GM19025 (cell line): ENCODE measurements at regions not wholly inside any gene's neighbourhood (a gene's known extent, or its start where the extent isn't known, plus 50 kb on each side); places are given as distances from the start of the nearest gene placed in this dataset.
"Not testable (repeated sequence)": the region's sequence is repeated elsewhere in the genome, so short reads cannot be mapped to it uniquely, and the experiment has no call there.

ENCODE experiments used
- ATAC-seq: cut with Tn5 transposase; IDR thresholded peaks from one replicate; pipeline ENCODE4 v1.9.1; 2021; ENCODE audit warnings: mild to moderate bottlenecking, low read depth, moderate library complexity; ENCODE audit not compliant: unreplicated experiment

DNA sequence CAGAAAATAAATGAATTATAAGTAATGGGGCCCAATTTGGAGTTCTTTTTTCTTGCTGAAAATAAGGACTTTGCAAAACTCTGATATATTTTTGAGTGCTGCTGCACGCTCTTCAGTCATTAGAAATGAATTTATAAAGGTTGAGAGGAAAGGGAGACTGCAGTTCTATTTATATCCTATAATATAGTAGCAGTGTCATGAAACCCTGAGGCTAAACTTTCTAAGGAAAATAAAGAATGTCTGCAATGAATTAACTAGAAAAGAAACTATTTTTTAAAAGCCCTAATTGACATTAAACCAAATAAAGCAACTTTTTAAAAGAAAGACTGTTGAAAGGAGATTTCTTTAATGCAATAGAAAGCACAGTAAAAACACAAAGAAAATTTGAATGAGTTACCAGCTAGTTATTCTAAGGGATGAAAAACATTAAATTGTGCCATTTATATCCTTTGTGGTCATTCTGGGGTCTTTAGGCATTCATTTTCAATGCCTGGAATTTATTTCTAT lies 1072.8 kb upstream of the TMEFF2 start:
- ATAC-seq = no peak

DNA sequence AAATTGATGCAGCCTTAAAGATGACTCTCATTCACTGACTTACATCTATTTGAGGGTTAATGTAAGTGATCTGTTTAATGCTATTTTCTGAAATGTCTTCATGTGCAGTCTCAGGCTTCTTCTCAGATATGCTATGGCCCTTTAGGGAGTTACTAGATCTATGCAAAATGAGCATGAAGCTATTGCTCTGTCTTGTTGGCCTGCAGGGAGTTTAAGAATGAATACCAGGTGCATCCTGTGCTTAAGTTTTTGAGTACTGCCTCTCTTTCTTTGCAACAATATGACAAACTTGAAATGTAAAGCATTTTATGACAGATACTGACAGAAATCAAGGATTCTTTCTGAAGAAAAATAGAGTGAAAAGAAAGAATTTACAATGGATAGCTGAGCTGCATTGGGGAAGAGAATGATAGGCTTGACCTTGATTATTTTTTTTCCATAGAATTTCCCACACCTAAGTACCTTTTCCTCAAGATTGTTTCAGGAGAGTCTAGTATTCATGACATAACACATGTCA lies 1058.3 kb upstream of the TMEFF2 start:
- ATAC-seq = no peak

GRCh38 chr2:193251909-193252308 lies 1057.2 kb upstream of the TMEFF2 start:
- ATAC-seq = no peak

GRCh38 chr2:193250389-193250788 lies 1055.7 kb upstream of the TMEFF2 start:
- ATAC-seq = no peak

GRCh38 chr2:193240752-193241151 lies 1046.0 kb upstream of the TMEFF2 start:
- ATAC-seq = no peak

- no peak for ATAC-seq
Measured at GRCh38 chr2:193231634-193232033, 1036.9 kb upstream of the TMEFF2 start.

DNA sequence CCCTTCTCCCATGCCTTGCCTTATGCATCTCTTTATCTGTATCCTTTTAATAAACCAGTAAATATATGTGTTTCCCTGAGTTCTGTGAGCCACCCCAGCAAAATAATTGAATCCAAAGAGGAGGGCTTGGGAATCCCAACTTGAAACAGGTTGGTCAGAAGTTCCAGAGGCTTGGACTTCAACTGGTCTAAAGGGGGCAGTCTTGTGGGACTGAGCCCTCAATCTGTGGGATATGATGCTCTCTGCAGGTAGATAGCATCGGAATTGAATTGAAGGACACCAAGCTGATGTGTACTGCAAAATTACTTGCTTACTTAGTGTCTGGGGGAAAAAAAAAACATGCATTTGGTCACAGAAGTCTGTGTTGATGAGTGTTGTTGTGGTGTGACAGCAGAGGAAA lies 1033.5 kb upstream of the TMEFF2 start:
- no peak for ATAC-seq

DNA sequence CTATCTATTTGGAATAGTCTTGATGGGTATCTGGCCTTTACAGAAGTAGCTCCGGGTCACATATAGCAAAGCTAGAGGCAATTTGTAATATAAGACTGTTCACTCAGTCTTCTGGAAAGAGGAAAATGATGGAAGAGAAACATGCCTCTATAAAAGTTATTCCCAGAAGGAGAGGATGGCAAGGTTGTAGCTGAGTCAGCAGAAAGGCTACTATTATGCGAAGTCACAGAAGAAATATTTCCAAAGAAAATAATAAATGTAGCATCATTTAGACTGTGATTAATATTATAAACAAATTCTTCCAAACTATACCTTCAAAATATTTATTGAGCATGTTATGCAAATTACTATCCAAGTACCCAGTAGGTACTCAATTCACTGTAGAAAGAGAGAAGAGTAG lies 1027.7 kb upstream of the TMEFF2 start:
- no peak for ATAC-seq

GRCh38 chr2:193219413-193219812 lies 1024.7 kb upstream of the TMEFF2 start:
- ATAC-seq = no peak

DNA sequence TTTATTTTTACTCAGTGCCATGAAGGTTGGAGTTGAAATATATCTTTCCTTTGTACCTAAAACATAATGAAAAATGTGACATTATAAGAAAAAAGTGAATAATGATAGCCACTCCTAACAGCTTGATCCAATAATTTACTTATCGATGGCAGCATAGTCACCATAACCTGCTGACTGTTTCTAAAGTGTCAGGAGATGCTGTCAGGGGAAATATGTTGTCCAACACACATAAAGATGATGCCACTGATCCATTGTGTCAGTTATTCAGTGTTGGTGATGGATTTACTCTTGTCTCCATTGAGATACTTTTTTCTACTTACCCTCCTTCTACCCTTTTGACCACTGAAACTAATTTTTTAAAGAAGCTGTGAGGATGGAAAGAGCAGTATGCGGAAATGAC lies 1006.9 kb upstream of the TMEFF2 start:
- no peak for ATAC-seq

DNA sequence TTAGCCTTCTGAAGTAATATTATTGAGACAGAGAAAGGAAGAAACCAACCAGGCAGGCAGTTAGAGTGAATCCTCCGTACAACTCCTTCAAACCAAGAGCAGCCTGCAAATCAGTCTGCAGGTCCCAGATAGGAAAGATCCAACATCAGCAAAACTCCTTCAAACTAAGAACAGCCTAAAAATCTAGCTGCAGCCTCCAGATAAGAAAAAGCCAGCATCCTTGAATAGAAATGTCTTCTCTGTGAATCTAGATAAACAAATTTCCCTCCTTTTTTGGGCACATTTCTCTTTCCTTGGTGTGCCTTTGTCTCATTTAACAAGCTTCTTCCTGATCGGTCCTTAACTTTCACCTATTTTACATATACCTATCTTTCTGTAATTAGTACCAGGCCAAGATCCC lies 1004.6 kb upstream of the TMEFF2 start:
- no peak for ATAC-seq

DNA sequence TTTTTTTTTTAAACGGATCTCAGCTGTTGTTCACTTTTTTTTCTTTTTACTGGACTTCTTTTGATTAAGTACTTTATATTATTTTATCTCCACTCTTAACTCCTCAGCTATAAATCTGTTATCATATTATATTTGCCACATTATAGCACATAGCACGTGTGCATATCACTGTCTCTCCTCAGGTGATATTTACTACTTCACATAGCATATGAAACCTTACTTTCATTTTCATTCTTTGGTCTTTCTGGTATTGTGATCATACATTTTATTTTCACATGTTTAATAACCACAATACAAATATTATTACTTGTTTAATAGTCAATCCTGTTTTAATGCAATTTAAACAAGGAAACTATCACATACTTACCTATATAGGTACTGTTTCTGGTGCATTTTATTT lies 993.1 kb upstream of the TMEFF2 start:
- no peak for ATAC-seq

- not testable (repeated sequence) for ATAC-seq
Measured at GRCh38 chr2:193170981-193171380, 976.2 kb upstream of the TMEFF2 start.

DNA sequence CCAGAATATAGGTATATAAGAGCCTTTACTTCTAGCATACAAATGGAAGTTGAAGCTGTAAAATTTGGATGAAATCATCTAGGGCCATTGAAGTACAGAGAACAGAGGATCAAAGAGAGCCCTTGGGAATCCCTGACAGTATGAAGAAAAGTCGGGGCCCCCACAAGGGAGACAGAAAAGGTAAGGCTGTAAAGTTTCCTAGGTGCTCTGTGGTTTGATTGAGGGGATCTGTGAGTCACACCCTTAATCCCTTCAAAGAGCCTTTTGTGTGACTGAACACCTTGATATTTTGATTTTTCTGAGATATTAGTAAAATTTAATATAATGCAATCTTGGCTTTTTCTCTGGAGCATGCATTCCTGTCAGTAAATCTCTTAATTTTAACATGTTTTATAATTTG lies 961.7 kb upstream of the TMEFF2 start:
- ATAC-seq = no peak

- no peak for ATAC-seq
Measured at GRCh38 chr2:193154076-193154475, 959.3 kb upstream of the TMEFF2 start.

GRCh38 chr2:193153576-193153975 lies 958.8 kb upstream of the TMEFF2 start:
- ATAC-seq = no peak

GRCh38 chr2:193142467-193142866 lies 947.7 kb upstream of the TMEFF2 start:
- ATAC-seq = not testable (repeated sequence)

DNA sequence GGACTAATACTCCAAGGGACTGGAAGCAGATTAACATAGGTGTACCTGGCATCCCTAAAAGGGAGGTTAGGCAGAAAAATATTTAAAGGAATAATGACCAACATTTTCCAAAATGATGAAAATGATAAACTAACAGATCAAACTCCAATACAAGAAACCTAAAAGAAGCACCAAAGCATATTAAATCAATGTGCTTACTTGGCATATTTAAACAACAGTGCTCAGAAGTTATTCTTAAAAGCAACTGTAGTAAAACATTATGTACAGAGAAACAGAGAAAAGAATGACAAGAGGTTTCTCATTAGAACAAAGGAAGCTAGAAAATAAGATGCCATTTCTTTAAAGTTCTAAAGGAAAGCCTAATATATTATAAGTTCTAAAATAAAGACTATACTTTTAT lies 947.3 kb upstream of the TMEFF2 start:
- no peak for ATAC-seq

DNA sequence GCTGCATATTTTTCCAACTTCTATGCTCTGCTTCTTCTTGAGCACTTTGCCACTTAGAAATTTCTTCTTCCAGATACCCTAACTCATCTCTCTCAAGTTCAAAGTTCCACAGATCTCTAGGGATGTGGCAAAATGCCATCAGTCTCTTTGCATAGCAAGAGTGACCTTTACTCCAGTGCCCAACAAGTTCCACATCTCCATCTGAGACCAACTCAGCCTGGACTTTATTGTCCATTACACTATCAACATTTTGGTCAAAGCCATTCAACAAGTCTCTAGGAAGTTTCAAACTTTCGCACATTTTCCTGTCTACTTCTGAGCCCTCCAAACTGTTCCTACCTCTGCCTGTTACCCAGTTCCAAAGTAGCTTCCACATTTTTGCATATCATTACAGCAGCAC lies 946.2 kb upstream of the TMEFF2 start:
- ATAC-seq = not testable (repeated sequence)

DNA sequence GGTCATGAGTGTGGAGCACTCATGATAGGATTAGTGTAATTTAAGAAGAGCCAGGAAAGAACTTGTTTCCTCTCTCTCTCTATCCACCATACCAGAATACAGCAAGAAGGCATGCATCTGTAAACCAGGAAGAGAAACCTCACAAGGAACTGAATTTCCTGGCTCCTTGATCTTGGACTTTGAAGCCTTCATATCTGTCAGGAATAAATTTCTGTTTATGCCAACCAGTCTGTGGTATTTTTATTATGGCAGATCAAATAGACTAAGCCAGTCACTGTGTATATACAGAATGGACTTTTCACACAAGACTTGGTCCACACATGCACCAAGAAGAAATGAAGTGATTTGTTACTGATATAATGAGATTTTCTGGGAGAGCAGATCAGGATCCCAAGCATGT lies 930.1 kb upstream of the TMEFF2 start:
- ATAC-seq = no peak

DNA sequence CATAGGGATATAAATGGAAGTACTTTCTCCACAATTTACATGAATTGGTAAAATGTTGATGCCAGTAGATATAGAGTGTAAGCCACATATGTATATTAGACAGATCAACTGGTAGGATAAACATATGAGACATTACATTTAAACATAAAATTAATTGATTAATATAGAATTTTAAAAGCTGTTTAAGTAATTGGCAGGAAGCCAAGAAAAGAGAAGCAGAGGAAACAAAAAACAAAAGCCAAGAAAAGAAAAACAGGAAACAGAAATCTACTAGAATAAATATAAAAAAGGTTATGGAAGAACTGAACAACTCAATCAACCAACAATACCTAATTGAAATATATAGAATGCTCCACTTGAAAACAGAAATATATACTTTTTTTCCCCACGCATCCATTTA lies 920.1 kb upstream of the TMEFF2 start:
- no peak for ATAC-seq

- ATAC-seq = no peak
Measured at GRCh38 chr2:193112986-193113385, 918.3 kb upstream of the TMEFF2 start.

DNA sequence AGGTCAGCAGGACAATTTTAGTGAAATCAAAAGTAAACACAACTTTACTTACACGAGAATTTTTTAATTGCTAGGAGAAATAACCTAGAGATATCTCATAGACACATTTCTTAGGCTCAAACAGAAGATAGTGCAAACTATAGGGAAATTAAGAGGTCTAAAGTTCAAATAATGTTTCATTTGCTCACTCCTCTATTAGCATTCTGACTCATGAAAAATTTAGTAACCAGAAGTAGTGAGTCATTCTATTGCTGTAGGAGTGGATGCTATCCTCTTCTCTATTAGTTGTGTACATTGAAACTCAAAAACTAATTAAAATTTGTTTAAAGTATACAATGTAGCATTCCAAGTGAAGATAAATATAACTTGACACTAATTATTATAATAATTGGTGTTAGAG lies 908.3 kb upstream of the TMEFF2 start:
- ATAC-seq = no peak
